NCI-H146 (cell line): ENCODE measurements at regions not wholly inside any gene's neighbourhood (a gene's known extent, or its start where the extent isn't known, plus 50 kb on each side); places are given as distances from the start of the nearest gene placed in this dataset.

ENCODE experiments used
- DNase-seq: peaks from one replicate; lab custom pipeline; 2025; lab: John Stamatoyannopoulos, UW

GRCh38 chr9:105064248-105065097 is 136.5 kb upstream of the ABCA1 start:
- peak; percentile 5 for DNase-seq

- DNase-seq, result no peak
These were observed 137.4 kb upstream of the ABCA1 start for GRCh38 chr9:105065098-105066088.

GRCh38 chr9:105066275-105066865 is 138.4 kb upstream of the ABCA1 start:
- no peak for DNase-seq

- DNase-seq, result no peak
These were observed 140.1 kb upstream of the ABCA1 start for GRCh38 chr9:105067895-105068580.

GRCh38 chr9:105069285-105069684 is 141.3 kb upstream of the ABCA1 start:
- no peak for DNase-seq

GRCh38 chr9:105069696-105070095 is 141.7 kb upstream of the ABCA1 start:
- DNase-seq, result no peak

GRCh38 chr9:105070176-105070575 is 142.2 kb upstream of the ABCA1 start:
- no peak for DNase-seq

GRCh38 chr9:105072476-105072875 is 144.5 kb upstream of the ABCA1 start:
- DNase-seq, result no peak

GRCh38 chr9:105073147-105073546 is 145.2 kb upstream of the ABCA1 start:
- DNase-seq, result no peak

- DNase-seq, result no peak
These were observed 146.5 kb upstream of the ABCA1 start for GRCh38 chr9:105074491-105074890.

- no peak for DNase-seq
These were observed 148.8 kb upstream of the ABCA1 start for GRCh38 chr9:105076729-105077128.

- no peak for DNase-seq
These were observed 151.5 kb upstream of the ABCA1 start for GRCh38 chr9:105079457-105079856.

GRCh38 chr9:105082843-105083242 is 154.9 kb upstream of the ABCA1 start:
- no peak for DNase-seq

- no peak for DNase-seq
These were observed 155.3 kb upstream of the ABCA1 start for GRCh38 chr9:105083256-105083655.

GRCh38 chr9:105087910-105088898 is 156.2 kb upstream of the SLC44A1 start:
- DNase-seq, result no peak

GRCh38 chr9:105089874-105090273 is 154.6 kb upstream of the SLC44A1 start:
- no peak for DNase-seq

- no peak for DNase-seq
These were observed 153.3 kb upstream of the SLC44A1 start for GRCh38 chr9:105091004-105091640.

- DNase-seq, result no peak
These were observed 150.8 kb upstream of the SLC44A1 start for GRCh38 chr9:105093685-105094084.

- DNase-seq, result no peak
These were observed 146.1 kb upstream of the SLC44A1 start for GRCh38 chr9:105098370-105098769.

- no peak for DNase-seq
These were observed 140.7 kb upstream of the SLC44A1 start for GRCh38 chr9:105103776-105104175.
